Spleen (tissue), 11 donors: ENCODE measurements at regions not wholly inside any gene's neighbourhood (a gene's known extent, or its start where the extent isn't known, plus 50 kb on each side); places are given as distances from the start of the nearest gene placed in this dataset.

Experiments used
- DNase-seq: peaks from one replicate; pipeline ENCODE4 v3.0.0-alpha.2; 2020
- H3K27ac ChIP-seq, 8 donors: fragments of 200-600 bp; sonication (generic) in 7 of 8; 1 replicate in 4 of 8; 2 replicates in 4 of 8; pipeline versions ENCODE4 v1.5.0 to v1.8.0; 2016 to 2021; ENCODE audit warnings: inconsistent platforms in 4 of 8, mild to moderate bottlenecking in 4 of 8, moderate library complexity in 1 of 8
- H3K27me3 ChIP-seq, 7 donors: fragments of 200-600 bp; sonication (generic) in 6 of 7; replicated peaks in 1 of 7; 1 replicate in 4 of 7; 2 replicates in 3 of 7; pipeline versions ENCODE4 v1.5.0 to v1.8.0; 2016 to 2021; ENCODE audit warnings: inconsistent platforms in 3 of 7, mild to moderate bottlenecking in 1 of 7
- H3K36me3 ChIP-seq, 6 donors: fragments of 200-600 bp; sonication (generic) in 5 of 6; 1 replicate in 4 of 6; 2 replicates in 2 of 6; pipeline versions ENCODE4 v1.5.0 to v1.8.0; 2016 to 2021; ENCODE audit warnings: inconsistent platforms in 2 of 6
- H3K4me1 ChIP-seq, 6 donors: fragments of 200-600 bp; sonication (generic) in 5 of 6; 1 replicate in 3 of 6; 2 replicates in 3 of 6; pipeline versions ENCODE4 v1.5.0 to v1.8.0; 2016 to 2021; ENCODE audit warnings: inconsistent platforms in 3 of 6
- H3K4me3 ChIP-seq, 8 donors: fragments of 200-600 bp; sonication (generic) in 7 of 8; 1 replicate in 4 of 8; 2 replicates in 4 of 8; pipeline versions ENCODE4 v1.5.0 to v1.8.0; 2016 to 2021; ENCODE audit warnings: inconsistent platforms in 4 of 8, mild to moderate bottlenecking in 4 of 8, moderate library complexity in 2 of 8
- H3K9me3 ChIP-seq, 8 donors: fragments of 200-600 bp; sonication (generic) in 7 of 8; 1 replicate in 4 of 8; 2 replicates in 4 of 8; pipeline versions ENCODE4 v1.5.0 to v1.8.0; 2016 to 2021; ENCODE audit warnings: inconsistent platforms in 4 of 8
- POLR2A ChIP-seq, 3 donors: fragments of 450-650 bp; IDR thresholded peaks; one replicate each; pipeline ENCODE4 v1.5.1; 2017; ENCODE audit warnings: antibody characterized with exemption in 3 of 3, mild to moderate bottlenecking in 1 of 3
- POLR2AphosphoS5 ChIP-seq, 3 donors: sonication (generic); formaldehyde crosslinking; IDR thresholded peaks; one replicate each; pipeline ENCODE4 v1.5.1; 2017; ENCODE audit warnings: antibody characterized with exemption in 3 of 3
- WGBS, 5 donors: extraction: QIAGEN DNeasy Blood & Tissue Kit in 3 of 5; methylation state at CpG; one replicate each; pipeline versions ENCODE4 v1.1.5 to v1.1.7; 2013 to 2018; 5-methylcytosine and 5-hydroxymethylcytosine counted together
- intact Hi-C: fragments of 100-400 bp; cut with DNase I; formaldehyde crosslinking; loops from one replicate; pipeline ENCODE4 v1.15.0; 2023; ENCODE audit warnings: low total_unique reads
- TF ChIP-seq, protein P1 (sequence below), 11 experiments: fragments of 200-600 bp in 7 of 11; fragments of 450-650 bp in 4 of 11; sonication (generic) in 4 of 11; IDR thresholded peaks in 8 of 11; conservative IDR thresholded peaks in 3 of 11; 1 replicate in 7 of 11; 2 replicates in 4 of 11; pipeline versions ENCODE4 v1.4.0 to v1.8.0; 2016 to 2021; ENCODE audit warnings: antibody characterized with exemption in 11 of 11, inconsistent platforms in 4 of 11, mild to moderate bottlenecking in 1 of 11
- donor health status: healthy with polysubstance abuse.
- donor health status: DM: no; HTN: no; CAD: no; lungs with moderate emphysema.
- donor health status: DM: no; HTN: no; CAD: no.
- donor health status: Bipolar disorder and iron deficiency.
- donor health status: healthy.
- donor health status: DM: no; HTN: no; CAD: no.
- donor health status: DM: yes; HTN: yes; CAD: no.

DNA sequence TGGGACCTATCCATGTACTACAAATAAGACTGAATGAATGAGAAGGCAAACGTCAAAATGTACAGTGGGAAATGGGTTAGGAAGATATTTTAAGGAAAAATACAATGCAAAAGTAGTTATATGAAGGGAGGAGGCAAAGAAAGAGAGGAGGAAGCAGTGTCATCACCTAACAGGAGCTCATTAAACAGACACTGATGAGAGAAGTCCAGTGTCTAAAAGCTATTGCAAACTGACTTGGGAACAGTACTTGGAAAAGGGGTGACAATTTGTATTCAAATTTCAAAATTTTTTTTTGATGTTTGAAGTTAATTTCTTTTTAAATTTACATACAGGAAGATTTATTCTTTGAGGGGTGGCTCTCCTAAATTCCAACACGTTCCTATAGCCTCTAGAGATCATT, 143.5 kb upstream of the NOX3 start:
- Histone ChIP-seq H3K27me3 (no peaks in the 10 kb centered on the region), H3K4me3 (no peak overlapping the region), H3K4me1 (no peaks in the 10 kb centered on the region), H3K36me3 (no peaks in the 10 kb centered on the region), H3K27ac (no peak overlapping the region), H3K9me3 (no peaks in the 10 kb centered on the region)
- intact Hi-C loops = no loop called here
- WGBS, 5 donors = 52 to 74% (median 71%) methylated on average over 2 of the region's 2 CpGs
- no peak for TF ChIP-seq POLR2A (IDR thresholded peaks at IDR 0.05)
- TF ChIP-seq, protein P1, sequence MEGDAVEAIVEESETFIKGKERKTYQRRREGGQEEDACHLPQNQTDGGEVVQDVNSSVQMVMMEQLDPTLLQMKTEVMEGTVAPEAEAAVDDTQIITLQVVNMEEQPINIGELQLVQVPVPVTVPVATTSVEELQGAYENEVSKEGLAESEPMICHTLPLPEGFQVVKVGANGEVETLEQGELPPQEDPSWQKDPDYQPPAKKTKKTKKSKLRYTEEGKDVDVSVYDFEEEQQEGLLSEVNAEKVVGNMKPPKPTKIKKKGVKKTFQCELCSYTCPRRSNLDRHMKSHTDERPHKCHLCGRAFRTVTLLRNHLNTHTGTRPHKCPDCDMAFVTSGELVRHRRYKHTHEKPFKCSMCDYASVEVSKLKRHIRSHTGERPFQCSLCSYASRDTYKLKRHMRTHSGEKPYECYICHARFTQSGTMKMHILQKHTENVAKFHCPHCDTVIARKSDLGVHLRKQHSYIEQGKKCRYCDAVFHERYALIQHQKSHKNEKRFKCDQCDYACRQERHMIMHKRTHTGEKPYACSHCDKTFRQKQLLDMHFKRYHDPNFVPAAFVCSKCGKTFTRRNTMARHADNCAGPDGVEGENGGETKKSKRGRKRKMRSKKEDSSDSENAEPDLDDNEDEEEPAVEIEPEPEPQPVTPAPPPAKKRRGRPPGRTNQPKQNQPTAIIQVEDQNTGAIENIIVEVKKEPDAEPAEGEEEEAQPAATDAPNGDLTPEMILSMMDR (IDR thresholded peaks at IDR 0.05 in 8 of 11, conservative IDR thresholded peaks at IDR 0.05 in 3 of 11) = no peak
- TF ChIP-seq POLR2AphosphoS5 (IDR thresholded peaks at IDR 0.05) = no peak
- no peak for DNase-seq

DNA sequence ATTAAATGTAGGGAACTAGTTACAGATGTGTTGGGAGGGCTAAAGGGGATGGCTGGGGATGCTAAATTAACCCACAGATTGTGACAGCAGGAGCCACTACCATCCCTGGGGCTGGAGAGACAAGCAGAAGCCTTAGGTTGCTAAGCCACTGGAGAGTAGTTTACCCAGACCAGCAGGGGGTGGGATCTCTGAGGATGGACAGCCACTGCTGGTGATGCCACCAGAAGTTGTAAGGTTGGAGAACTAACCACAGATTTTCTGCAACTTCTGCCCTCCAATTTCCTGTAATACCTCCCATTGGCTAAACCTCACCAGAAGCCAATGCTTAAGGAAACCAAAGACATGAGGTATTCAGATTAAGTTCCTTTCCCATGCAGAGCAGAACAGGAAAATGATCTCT, 139.6 kb upstream of the NOX3 start:
- intact Hi-C loops = no loop called here
- Histone ChIP-seq H3K27me3 (no peaks in the 10 kb centered on the region), H3K4me3 (no peak overlapping the region), H3K9me3 (no peaks in the 10 kb centered on the region), H3K27ac (no peak overlapping the region), H3K4me1 (no peaks in the 10 kb centered on the region), H3K36me3 (no peaks in the 10 kb centered on the region)
- no peak for DNase-seq
- TF ChIP-seq POLR2AphosphoS5 (IDR thresholded peaks at IDR 0.05) (no peak), POLR2A (IDR thresholded peaks at IDR 0.05) (no peak)
- TF ChIP-seq, protein P1 (IDR thresholded peaks at IDR 0.05 in 8 of 11, conservative IDR thresholded peaks at IDR 0.05 in 3 of 11) = no peak

DNA sequence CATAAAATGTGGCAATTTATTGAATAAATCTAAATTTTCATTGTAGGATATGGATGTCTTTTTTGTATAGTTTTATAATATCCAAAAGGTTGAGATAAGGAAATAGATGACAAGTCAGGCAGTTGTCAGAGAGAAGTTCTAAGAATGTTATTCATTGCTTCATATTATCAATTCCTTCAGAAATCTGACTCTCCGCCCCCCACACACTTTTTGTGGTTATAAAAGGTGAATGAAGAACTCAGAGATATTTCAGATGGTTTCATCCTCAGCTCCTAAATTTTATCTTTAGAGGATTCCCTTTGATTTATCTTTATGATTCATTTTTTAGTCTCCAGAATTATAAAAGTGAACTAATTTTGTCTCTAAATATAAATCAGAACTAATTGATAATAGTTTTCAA, 136.1 kb upstream of the NOX3 start:
- WGBS, 5 donors = 85 to 98% (median 93%) methylated on average over 1 of the region's 1 CpG
- no peak overlapping the region for H3K27ac ChIP-seq
- H3K27me3 ChIP-seq = no peaks in the 10 kb centered on the region
- H3K4me1 ChIP-seq = no peaks in the 10 kb centered on the region
- no peak for TF ChIP-seq POLR2AphosphoS5 (IDR thresholded peaks at IDR 0.05)
- no peak for TF ChIP-seq POLR2A (IDR thresholded peaks at IDR 0.05)
- TF ChIP-seq, protein P1 (IDR thresholded peaks at IDR 0.05 in 8 of 11, conservative IDR thresholded peaks at IDR 0.05 in 3 of 11) = no peak
- peaks cover 0 to 11% (median 2%) of the 10 kb centered on the region in 8 donors for H3K9me3 ChIP-seq
- intact Hi-C loops = no loop called here
- H3K4me3 ChIP-seq = no peak overlapping the region
- H3K36me3 ChIP-seq = no peaks in the 10 kb centered on the region
- DNase-seq = no peak

DNA sequence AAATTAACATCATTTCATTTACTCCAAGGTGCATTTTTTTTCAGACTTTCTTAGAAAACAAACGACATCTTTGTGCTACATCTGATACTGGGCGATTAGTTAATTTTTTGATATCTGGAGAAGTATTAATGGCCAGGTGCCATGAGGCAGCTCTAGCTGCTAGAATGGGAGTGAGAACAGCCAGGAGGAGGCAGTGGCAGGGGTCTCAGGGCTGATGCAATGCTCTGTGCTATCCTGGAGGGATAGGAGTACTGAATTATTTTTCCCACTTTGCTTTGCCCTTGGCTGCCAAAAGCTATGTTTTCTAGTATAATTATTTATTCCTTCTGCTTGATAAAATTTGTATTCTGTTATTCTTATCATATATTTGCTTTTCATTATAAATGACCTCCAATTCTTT, 133.6 kb upstream of the NOX3 start:
- H3K27ac ChIP-seq = no peak overlapping the region
- WGBS, 5 donors = 91 to 94% (median 92%) methylated on average over 2 of the region's 2 CpGs
- intact Hi-C loops = no loop called here
- no peak for DNase-seq
- TF ChIP-seq POLR2A (IDR thresholded peaks at IDR 0.05) (no peak), POLR2AphosphoS5 (IDR thresholded peaks at IDR 0.05) (no peak)
- TF ChIP-seq, protein P1 (IDR thresholded peaks at IDR 0.05 in 8 of 11, conservative IDR thresholded peaks at IDR 0.05 in 3 of 11) = no peak
- no peaks in the 10 kb centered on the region for H3K4me1 ChIP-seq
- H3K9me3 ChIP-seq = peaks cover 0 to 11% (median 2%) of the 10 kb centered on the region in 8 donors
- H3K4me3 ChIP-seq = no peak overlapping the region
- H3K36me3 ChIP-seq = no peaks in the 10 kb centered on the region
- no peaks in the 10 kb centered on the region for H3K27me3 ChIP-seq
